Kidney epithelial cell (primary cell): ENCODE measurements at regions not wholly inside any gene's neighbourhood (a gene's known extent, or its start where the extent isn't known, plus 50 kb on each side); places are given as distances from the start of the nearest gene placed in this dataset.

Experiments
- DNase-seq: peaks from one replicate; pipeline ENCODE4 v3.0.0-alpha.2; 2010; ENCODE audit warnings: low read depth
- H3K27me3 ChIP-seq: 2 replicates; pipeline ENCODE4 v1.6.0; 2011; ENCODE audit warnings: low read length; ENCODE audit not compliant: control insufficient read depth, insufficient read depth
- H3K36me3 ChIP-seq: 2 replicates; pipeline ENCODE4 v1.5.1; 2011; ENCODE audit warnings: low read length; ENCODE audit not compliant: control insufficient read depth, insufficient read depth
- H3K4me3 ChIP-seq: 2 replicates; pipeline ENCODE4 v1.5.1; 2011; ENCODE audit warnings: low read depth, mild to moderate bottlenecking, control low read depth, low read length
- TF ChIP-seq, protein P1 (sequence below): IDR thresholded peaks from 2 replicates; pipeline ENCODE4 v1.5.1; 2011; ENCODE audit warnings: mild to moderate bottlenecking, moderate library complexity, low read length, control low read depth, inconsistent platforms; ENCODE audit not compliant: insufficient read depth, poor library complexity, severe bottlenecking

DNA sequence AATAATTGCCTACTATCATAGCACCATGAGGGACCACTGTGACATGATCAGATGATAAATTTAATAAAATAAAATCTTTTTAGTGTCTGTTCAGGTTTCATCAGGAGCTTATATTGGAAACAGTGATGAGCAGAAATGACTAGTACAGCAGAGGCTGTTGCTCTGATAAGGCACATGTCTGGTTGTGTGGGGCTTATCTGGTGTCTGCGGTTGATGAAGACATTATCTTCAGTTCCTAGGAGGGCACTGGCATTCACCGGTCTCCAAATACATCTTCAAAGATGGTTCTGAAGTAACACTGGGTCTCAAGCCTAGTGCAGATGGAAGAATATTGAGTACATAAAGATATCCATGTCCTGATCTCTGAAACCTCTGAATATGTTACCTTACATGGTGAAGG, 125.3 kb downstream of the SUCNR1 start:
- no peak for DNase-seq
- TF ChIP-seq, protein P1, sequence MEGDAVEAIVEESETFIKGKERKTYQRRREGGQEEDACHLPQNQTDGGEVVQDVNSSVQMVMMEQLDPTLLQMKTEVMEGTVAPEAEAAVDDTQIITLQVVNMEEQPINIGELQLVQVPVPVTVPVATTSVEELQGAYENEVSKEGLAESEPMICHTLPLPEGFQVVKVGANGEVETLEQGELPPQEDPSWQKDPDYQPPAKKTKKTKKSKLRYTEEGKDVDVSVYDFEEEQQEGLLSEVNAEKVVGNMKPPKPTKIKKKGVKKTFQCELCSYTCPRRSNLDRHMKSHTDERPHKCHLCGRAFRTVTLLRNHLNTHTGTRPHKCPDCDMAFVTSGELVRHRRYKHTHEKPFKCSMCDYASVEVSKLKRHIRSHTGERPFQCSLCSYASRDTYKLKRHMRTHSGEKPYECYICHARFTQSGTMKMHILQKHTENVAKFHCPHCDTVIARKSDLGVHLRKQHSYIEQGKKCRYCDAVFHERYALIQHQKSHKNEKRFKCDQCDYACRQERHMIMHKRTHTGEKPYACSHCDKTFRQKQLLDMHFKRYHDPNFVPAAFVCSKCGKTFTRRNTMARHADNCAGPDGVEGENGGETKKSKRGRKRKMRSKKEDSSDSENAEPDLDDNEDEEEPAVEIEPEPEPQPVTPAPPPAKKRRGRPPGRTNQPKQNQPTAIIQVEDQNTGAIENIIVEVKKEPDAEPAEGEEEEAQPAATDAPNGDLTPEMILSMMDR: no peak
- Histone ChIP-seq H3K36me3 (no peaks in the 10 kb centered on the region), H3K4me3 (no peak overlapping the region), H3K27me3 (no peaks in the 10 kb centered on the region)

DNA sequence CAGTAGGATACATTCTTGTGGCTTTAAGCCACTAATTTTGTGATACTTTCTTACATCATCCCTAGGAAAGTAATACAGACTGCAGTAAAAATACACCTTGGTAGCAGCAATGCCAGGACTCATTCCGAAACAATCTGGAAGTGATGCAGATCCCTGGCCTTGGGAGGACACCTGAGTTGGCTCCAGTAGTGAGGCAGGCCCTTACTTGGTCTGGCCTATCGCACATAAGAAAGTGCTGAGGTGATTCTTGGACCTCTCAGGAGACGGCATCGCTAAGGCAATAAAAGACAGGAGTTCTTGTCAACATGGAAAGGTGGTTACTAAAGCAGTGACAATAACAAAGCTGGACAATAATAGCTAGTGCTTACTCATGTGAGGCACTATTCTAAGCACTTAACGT, 126.5 kb downstream of the SUCNR1 start:
- Histone ChIP-seq H3K4me3 (no peak overlapping the region), H3K27me3 (no peaks in the 10 kb centered on the region), H3K36me3 (no peaks in the 10 kb centered on the region)
- no peak for DNase-seq
- TF ChIP-seq, protein P1: no peak

DNA sequence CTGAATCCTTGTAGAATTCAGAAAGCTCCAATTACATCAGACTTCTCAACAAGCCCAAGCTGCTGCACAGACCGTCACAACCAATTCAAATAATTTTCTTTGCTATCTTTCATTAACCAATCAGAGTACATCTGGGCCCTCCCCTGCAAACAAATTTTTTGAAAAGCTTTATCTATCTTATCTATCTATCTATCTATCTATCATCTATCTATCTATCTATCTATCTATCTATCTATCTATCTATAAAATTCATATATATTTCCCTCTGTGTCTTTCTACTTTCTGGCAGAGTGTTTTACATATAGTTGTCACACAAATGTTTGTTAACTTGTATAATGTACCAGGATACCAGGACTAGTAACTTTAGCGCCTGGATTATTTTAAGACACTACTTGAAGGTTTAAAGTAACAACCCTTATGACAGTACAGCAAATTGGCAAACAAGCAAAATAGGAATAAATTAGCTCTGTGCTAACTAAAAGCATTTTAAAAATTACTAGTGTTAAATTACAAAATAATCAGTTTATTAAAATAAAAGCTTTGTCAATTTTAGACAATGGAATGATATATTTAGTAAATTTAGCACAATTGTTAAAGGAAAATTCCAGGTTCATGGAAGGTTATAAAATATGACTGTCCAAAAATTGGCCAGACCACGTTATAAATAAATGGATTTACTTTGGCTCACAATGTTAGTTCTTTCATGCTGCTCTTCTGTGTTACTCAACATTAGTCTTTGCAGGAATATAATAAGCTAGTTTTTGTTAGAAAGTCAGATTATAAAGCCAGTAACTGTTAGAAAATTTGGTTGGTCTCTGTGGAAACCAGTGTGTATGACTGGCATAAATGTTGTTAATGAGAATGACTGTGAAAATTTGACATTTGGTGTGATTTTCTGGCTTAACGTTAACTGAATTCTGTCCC, 138.6 kb downstream of the SUCNR1 start:
- Histone ChIP-seq H3K27me3 (no peaks in the 10 kb centered on the region), H3K4me3 (no peak overlapping the region), H3K36me3 (no peaks in the 10 kb centered on the region)
- no peak for DNase-seq
- TF ChIP-seq, protein P1: no peak

DNA sequence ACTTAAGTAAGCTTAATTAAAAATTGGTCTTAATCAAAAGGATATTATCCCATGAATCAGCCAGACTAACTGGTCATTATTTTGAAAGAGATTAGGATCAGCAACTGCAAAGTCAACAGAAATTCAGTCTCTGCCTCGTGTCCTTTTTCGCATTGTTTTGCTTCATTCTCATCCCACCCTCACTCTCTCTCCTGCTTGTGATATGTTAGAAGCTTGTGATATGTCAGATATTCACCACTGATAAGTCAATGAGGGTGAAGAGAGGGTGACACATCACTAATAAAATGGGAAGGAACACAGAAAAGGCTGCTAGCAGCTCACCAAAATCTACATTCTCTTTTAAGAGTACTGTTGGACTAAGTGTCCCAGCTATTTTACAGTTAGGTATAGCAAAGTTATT, 146.1 kb downstream of the SUCNR1 start:
- TF ChIP-seq, protein P1: no peak
- Histone ChIP-seq H3K27me3 (no peaks in the 10 kb centered on the region), H3K36me3 (no peaks in the 10 kb centered on the region), H3K4me3 (no peak overlapping the region)
- no peak for DNase-seq

DNA sequence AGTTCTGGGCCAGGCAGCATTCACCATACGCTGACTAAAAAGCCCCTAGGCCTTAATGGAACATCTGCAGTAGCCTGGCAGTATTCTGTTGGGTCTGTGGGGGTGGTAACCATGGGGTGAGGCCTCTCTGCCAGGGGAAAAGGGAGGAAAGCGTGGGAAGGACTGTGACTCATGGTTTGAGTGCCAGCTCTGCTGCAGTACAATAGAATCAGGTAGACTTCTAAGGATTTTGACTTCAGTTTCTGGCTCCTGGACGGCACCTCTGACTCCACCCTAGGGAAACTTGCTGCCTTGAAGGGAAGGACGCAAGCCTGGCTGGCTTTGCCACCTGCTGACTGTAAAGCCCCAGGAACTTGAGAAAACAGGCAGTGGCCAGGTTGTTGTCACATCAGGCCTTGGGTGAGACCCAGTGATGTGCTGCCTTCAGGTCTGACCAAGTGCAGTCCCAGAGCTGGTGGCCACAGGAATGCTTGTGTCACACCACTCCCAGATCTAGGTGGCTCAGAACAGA, 148.6 kb downstream of the SUCNR1 start:
- H3K27me3 ChIP-seq: no peaks in the 10 kb centered on the region
- no peaks in the 10 kb centered on the region for H3K36me3 ChIP-seq
- TF ChIP-seq, protein P1: no peak
- peak; percentile 54 for DNase-seq
- H3K4me3 ChIP-seq: no peak overlapping the region

DNA sequence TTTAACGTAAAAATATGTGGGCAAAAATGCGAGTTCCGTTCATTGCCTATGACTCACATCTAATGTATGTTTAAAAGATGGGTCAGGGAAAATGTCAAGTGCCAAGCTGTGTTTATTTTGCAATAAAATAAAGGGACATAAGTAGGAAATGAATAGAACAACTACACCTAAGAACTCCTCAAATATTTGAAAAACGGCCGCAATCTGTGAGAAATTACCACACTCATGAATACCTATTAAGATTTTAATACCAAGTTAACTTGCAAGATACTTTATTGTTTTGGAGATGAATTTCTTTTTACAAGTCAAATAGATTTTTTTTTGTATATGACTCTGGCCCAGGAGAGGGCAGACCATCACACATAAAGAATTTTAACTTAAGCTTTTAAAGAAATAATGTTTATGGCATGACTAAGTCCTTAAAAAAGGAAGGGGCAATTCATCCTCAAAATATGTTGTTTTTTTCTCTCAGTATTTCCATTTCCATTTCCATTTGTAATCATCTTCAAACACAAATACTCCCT, 152.7 kb downstream of the SUCNR1 start:
- Histone ChIP-seq H3K27me3 (no peaks in the 10 kb centered on the region), H3K4me3 (no peak overlapping the region), H3K36me3 (no peaks in the 10 kb centered on the region)
- TF ChIP-seq, protein P1: peak; percentile 20
- peak; percentile 25 for DNase-seq
